OCI-LY1 (cell line): ENCODE measurements at regions not wholly inside any gene's neighbourhood (a gene's known extent, or its start where the extent isn't known, plus 50 kb on each side); places are given as distances from the start of the nearest gene placed in this dataset.

ENCODE experiments used
- H2AFZ ChIP-seq: fragments of 200-600 bp; sonication (generic), shearing (Covaris generic); 2 replicates; pipeline ENCODE4 v1.6.0; 2014; ENCODE audit warnings: antibody characterized with exemption, mild to moderate bottlenecking, low read length
- H3F3A ChIP-seq: fragments of 200-600 bp; sonication (generic), shearing (Covaris generic); 2 replicates; pipeline ENCODE4 v1.6.0; 2014; ENCODE audit warnings: mild to moderate bottlenecking, antibody characterized with exemption, low read length, moderate library complexity; ENCODE audit not compliant: insufficient read depth
- H3K27ac ChIP-seq: fragments of 200-600 bp; sonication (generic); 2 replicates; pipeline ENCODE4 v1.5.1; 2014; ENCODE audit warnings: low read length, mixed run types, mild to moderate bottlenecking, low read depth; ENCODE audit not compliant: poor library complexity, severe bottlenecking
- H3K27me3 ChIP-seq: fragments of 200-600 bp; sonication (generic); 2 replicates; pipeline ENCODE4 v1.6.0; 2014; ENCODE audit warnings: antibody characterized with exemption, mild to moderate bottlenecking, low read length, moderate library complexity; ENCODE audit not compliant: insufficient read depth
- H3K36me3 ChIP-seq: fragments of 200-600 bp; sonication (generic); 2 replicates; pipeline ENCODE4 v1.6.1; 2014; ENCODE audit warnings: mild to moderate bottlenecking, antibody characterized with exemption, low read length, moderate library complexity, mixed read lengths; ENCODE audit not compliant: insufficient read depth
- H3K4me1 ChIP-seq: fragments of 200-600 bp; sonication (generic); 2 replicates; pipeline ENCODE4 v1.5.1; 2014; ENCODE audit warnings: mild to moderate bottlenecking, low read length, moderate library complexity; ENCODE audit not compliant: insufficient read depth, severe bottlenecking
- H3K4me2 ChIP-seq: fragments of 200-600 bp; sonication (generic), shearing (Covaris generic); 2 replicates; pipeline ENCODE4 v1.6.1; 2014; ENCODE audit warnings: low read length
- H3K4me3 ChIP-seq: fragments of 200-600 bp; sonication (generic); 2 replicates; pipeline ENCODE4 v1.5.1; 2014; ENCODE audit warnings: low read length, low read depth, mild to moderate bottlenecking, mixed read lengths; ENCODE audit not compliant: poor library complexity, severe bottlenecking
- H3K79me2 ChIP-seq: fragments of 200-600 bp; shearing (Covaris generic); 2 replicates; pipeline ENCODE4 v1.6.1; 2016; ENCODE audit warnings: mixed run types, low read length, mixed read lengths; ENCODE audit not compliant: insufficient read depth
- H3K9ac ChIP-seq: fragments of 200-600 bp; sonication (generic), shearing (Covaris generic); 2 replicates; pipeline ENCODE4 v1.6.1; 2014; ENCODE audit warnings: mild to moderate bottlenecking, low read length, mixed read lengths
- H3K9me2 ChIP-seq: fragments of 200-600 bp; sonication (generic), shearing (Covaris generic); 2 replicates; pipeline ENCODE4 v1.6.1; 2014; ENCODE audit warnings: low read depth, mild to moderate bottlenecking, low read length, mixed read lengths
- H3K9me3 ChIP-seq: fragments of 200-600 bp; shearing (Covaris generic); 2 replicates; pipeline ENCODE4 v1.6.1; 2014; ENCODE audit warnings: low read length, mixed read lengths
- H4K20me1 ChIP-seq: fragments of 200-600 bp; sonication (generic), shearing (Covaris generic); 2 replicates; pipeline ENCODE4 v1.6.0; 2016; ENCODE audit warnings: mild to moderate bottlenecking, low read length; ENCODE audit not compliant: insufficient read depth
- EZH2 ChIP-seq: fragments of 200-600 bp; sonication (generic), shearing (Covaris generic); IDR thresholded peaks from 2 replicates; pipeline ENCODE4 v1.8.0; 2017; ENCODE audit warnings: borderline replicate concordance, mixed run types, mild to moderate bottlenecking, antibody characterized with exemption, low read length, moderate library complexity, mixed read lengths
- TF ChIP-seq, protein P1 (sequence below): fragments of 200-600 bp; sonication (generic), shearing (Covaris generic); IDR thresholded peaks from 2 replicates; pipeline ENCODE4 v1.5.1; 2017; ENCODE audit warnings: mild to moderate bottlenecking, antibody characterized with exemption, low read length, moderate library complexity, mixed read lengths

DNA sequence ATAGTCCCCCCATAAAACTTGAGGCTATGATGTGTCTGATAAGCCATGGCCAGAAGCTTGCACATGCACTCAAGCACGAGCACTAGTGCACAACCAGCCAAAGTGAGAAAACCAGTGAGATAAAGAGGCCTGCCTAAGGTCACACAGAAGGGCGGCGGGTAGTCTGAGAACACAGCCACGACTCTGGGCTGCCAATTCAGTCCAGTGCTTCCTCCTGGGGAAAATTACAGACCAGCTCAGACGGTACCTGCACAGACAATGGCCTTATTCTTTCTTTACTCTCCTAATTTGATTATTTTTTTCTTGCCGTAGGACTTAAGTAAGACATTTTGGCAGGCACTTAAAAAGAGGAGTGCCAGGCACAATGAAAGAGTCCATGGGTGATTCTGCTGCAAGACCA lies 533.2 kb upstream of the FAT1 start:
- no peak overlapping the region for H3K4me2 ChIP-seq
- TF ChIP-seq EZH2, result no peak
- H3K9ac ChIP-seq, result no peak overlapping the region
- H2AFZ ChIP-seq, result no peak overlapping the region; the same call in 1 of the 2 replicates
- no peaks in the 10 kb centered on the region; the same call in 1 of the 2 replicates for H3K9me3 ChIP-seq
- no peaks in the 10 kb centered on the region for H3F3A ChIP-seq
- no peaks in the 10 kb centered on the region for H3K79me2 ChIP-seq
- no peaks in the 10 kb centered on the region for H3K9me2 ChIP-seq
- H3K27me3 ChIP-seq, result no peaks in the 10 kb centered on the region
- no peak overlapping the region for H3K4me3 ChIP-seq
- no peaks in the 10 kb centered on the region for H3K36me3 ChIP-seq
- peaks cover 4% of the 10 kb centered on the region for H3K4me1 ChIP-seq
- no peaks in the 10 kb centered on the region for H4K20me1 ChIP-seq
- H3K27ac ChIP-seq, result no peak overlapping the region

GRCh38 chr4:187258651-187259401 lies 535.2 kb upstream of the FAT1 start:
- Histone ChIP-seq H3K27ac (no peak overlapping the region), H2AFZ (no peak overlapping the region), H4K20me1 (no peaks in the 10 kb centered on the region), H3K27me3 (no peaks in the 10 kb centered on the region), H3K36me3 (no peaks in the 10 kb centered on the region), H3K79me2 (no peaks in the 10 kb centered on the region), H3K9me3 (no peaks in the 10 kb centered on the region; the same call in 1 of the 2 replicates), H3K9ac (no peak overlapping the region), H3F3A (no peaks in the 10 kb centered on the region), H3K9me2 (no peaks in the 10 kb centered on the region), H3K4me2 (no peak overlapping the region), H3K4me1 (peaks cover 4% of the 10 kb centered on the region), H3K4me3 (no peak overlapping the region)
- TF ChIP-seq EZH2, result no peak
- TF ChIP-seq, protein P1, sequence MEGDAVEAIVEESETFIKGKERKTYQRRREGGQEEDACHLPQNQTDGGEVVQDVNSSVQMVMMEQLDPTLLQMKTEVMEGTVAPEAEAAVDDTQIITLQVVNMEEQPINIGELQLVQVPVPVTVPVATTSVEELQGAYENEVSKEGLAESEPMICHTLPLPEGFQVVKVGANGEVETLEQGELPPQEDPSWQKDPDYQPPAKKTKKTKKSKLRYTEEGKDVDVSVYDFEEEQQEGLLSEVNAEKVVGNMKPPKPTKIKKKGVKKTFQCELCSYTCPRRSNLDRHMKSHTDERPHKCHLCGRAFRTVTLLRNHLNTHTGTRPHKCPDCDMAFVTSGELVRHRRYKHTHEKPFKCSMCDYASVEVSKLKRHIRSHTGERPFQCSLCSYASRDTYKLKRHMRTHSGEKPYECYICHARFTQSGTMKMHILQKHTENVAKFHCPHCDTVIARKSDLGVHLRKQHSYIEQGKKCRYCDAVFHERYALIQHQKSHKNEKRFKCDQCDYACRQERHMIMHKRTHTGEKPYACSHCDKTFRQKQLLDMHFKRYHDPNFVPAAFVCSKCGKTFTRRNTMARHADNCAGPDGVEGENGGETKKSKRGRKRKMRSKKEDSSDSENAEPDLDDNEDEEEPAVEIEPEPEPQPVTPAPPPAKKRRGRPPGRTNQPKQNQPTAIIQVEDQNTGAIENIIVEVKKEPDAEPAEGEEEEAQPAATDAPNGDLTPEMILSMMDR, result no peak

- no peaks in the 10 kb centered on the region for H3K79me2 ChIP-seq
- H3K9me2 ChIP-seq, result no peaks in the 10 kb centered on the region
- H3K9me3 ChIP-seq, result no peaks in the 10 kb centered on the region
- H3K9ac ChIP-seq, result no peak overlapping the region
- H4K20me1 ChIP-seq, result no peaks in the 10 kb centered on the region
- H3K27me3 ChIP-seq, result no peaks in the 10 kb centered on the region
- no peak overlapping the region for H3K4me3 ChIP-seq
- H3K4me2 ChIP-seq, result no peak overlapping the region
- H3K4me1 ChIP-seq, result no peaks in the 10 kb centered on the region
- H2AFZ ChIP-seq, result peak overlapping the region; percentile 74; the same call in 1 of the 2 replicates
- H3K27ac ChIP-seq, result no peak overlapping the region
- no peaks in the 10 kb centered on the region for H3F3A ChIP-seq
- no peak for TF ChIP-seq EZH2
- TF ChIP-seq, protein P1, result no peak
- H3K36me3 ChIP-seq, result no peaks in the 10 kb centered on the region; the same call in 1 of the 2 replicates
Observed at GRCh38 chr4:187268940-187269339, 545.3 kb upstream of the FAT1 start.

GRCh38 chr4:187270154-187270553 lies 546.5 kb upstream of the FAT1 start:
- Histone ChIP-seq H3K4me2 (no peak overlapping the region), H3K4me1 (no peaks in the 10 kb centered on the region), H3K4me3 (no peak overlapping the region), H3K27me3 (no peaks in the 10 kb centered on the region), H3K36me3 (no peaks in the 10 kb centered on the region), H3K27ac (no peak overlapping the region), H3K9ac (no peak overlapping the region), H2AFZ (no peak overlapping the region), H4K20me1 (no peaks in the 10 kb centered on the region), H3K79me2 (no peaks in the 10 kb centered on the region), H3K9me2 (no peaks in the 10 kb centered on the region), H3K9me3 (no peaks in the 10 kb centered on the region), H3F3A (no peaks in the 10 kb centered on the region)
- TF ChIP-seq, protein P1, result no peak
- no peak for TF ChIP-seq EZH2
